Smooth muscle cell (in vitro differentiated cells): ENCODE measurements at regions not wholly inside any gene's neighbourhood (a gene's known extent, or its start where the extent isn't known, plus 50 kb on each side); places are given as distances from the start of the nearest gene placed in this dataset.

Experiments
- DNase-seq: peaks from one replicate; lab custom pipeline; 2025; ENCODE audit not compliant: unreplicated experiment; lab: John Stamatoyannopoulos, UW
- H2AFZ ChIP-seq: fragments of 200-600 bp; sonication (generic); 2 replicates; pipeline ENCODE4 v1.6.0; 2016; ENCODE audit warnings: antibody characterized with exemption, low read depth, mild to moderate bottlenecking
- H3F3A ChIP-seq: fragments of 200-600 bp; sonication (generic); 2 replicates; pipeline ENCODE4 v1.6.0; 2017; ENCODE audit warnings: antibody characterized with exemption, low read depth
- H3K27ac ChIP-seq: fragments of 200-600 bp; sonication (generic); 2 replicates; pipeline ENCODE4 v1.5.1; 2016; ENCODE audit warnings: low read depth, mild to moderate bottlenecking
- H3K27me3 ChIP-seq: fragments of 200-600 bp; sonication (generic); 2 replicates; pipeline ENCODE4 v1.6.1; 2016; ENCODE audit warnings: low read depth, mild to moderate bottlenecking
- H3K36me3 ChIP-seq: fragments of 200-600 bp; sonication (generic); 2 replicates; pipeline ENCODE4 v1.5.1; 2016; ENCODE audit warnings: low read depth
- H3K4me1 ChIP-seq: fragments of 200-600 bp; sonication (generic); 2 replicates; pipeline ENCODE4 v1.5.1; 2016; ENCODE audit warnings: low read depth
- H3K4me2 ChIP-seq: fragments of 200-600 bp; sonication (generic); 2 replicates; pipeline ENCODE4 v1.6.0; 2016; ENCODE audit warnings: mild to moderate bottlenecking
- H3K4me3 ChIP-seq: fragments of 200-600 bp; sonication (generic); 2 replicates; pipeline ENCODE4 v1.5.1; 2016; ENCODE audit warnings: mild to moderate bottlenecking
- H3K79me2 ChIP-seq: fragments of 200-600 bp; sonication (generic); 2 replicates; pipeline ENCODE4 v1.6.0; 2016; ENCODE audit warnings: low read depth, mild to moderate bottlenecking
- H3K9ac ChIP-seq: fragments of 200-600 bp; sonication (generic); 2 replicates; pipeline ENCODE4 v1.6.0; 2016; ENCODE audit warnings: low read depth
- H3K9me3 ChIP-seq: fragments of 200-600 bp; sonication (generic); replicated peaks from 2 replicates; pipeline ENCODE4 v1.5.1; 2016; ENCODE audit warnings: low read depth
- H4K20me1 ChIP-seq: fragments of 200-600 bp; sonication (generic); 2 replicates; pipeline ENCODE4 v1.6.0; 2016; ENCODE audit warnings: low read depth
- CTCF ChIP-seq: fragments of 200-600 bp; sonication (generic); IDR thresholded peaks from 2 replicates; pipeline ENCODE4 v1.5.1; 2017; ENCODE audit warnings: borderline replicate concordance, mild to moderate bottlenecking, antibody characterized with exemption; ENCODE audit not compliant: insufficient read depth, poor library complexity, severe bottlenecking
- WGBS: methylation state at CpG from one replicate; pipeline ENCODE4 v1.1.7; 2016; ENCODE audit warnings: low lambda C conversion rate; 5-methylcytosine and 5-hydroxymethylcytosine counted together

- 92% methylated on average over 2 of the region's 2 CpGs for WGBS
- H3K79me2 ChIP-seq = no peaks in the 10 kb centered on the region
Measured at GRCh38 chr9:95791695-95792094, 83.8 kb upstream of the ERCC6L2 start.

GRCh38 chr9:95791286-95791685 is 84.2 kb upstream of the ERCC6L2 start:
- Histone ChIP-seq H3K36me3 (no peaks in the 10 kb centered on the region), H3K9ac (no peak overlapping the region), H3K4me1 (no peaks in the 10 kb centered on the region), H3K27ac (no peak overlapping the region), H2AFZ (no peak overlapping the region), H3K79me2 (no peaks in the 10 kb centered on the region), H3K9me3 (no peaks in the 10 kb centered on the region), H3K27me3 (no peaks in the 10 kb centered on the region), H3K4me2 (no peak overlapping the region), H3F3A (no peaks in the 10 kb centered on the region), H4K20me1 (no peaks in the 10 kb centered on the region), H3K4me3 (no peak overlapping the region)
- TF ChIP-seq CTCF = no peak
- DNase-seq = no peak
- 91% methylated on average over 4 of the region's 4 CpGs for WGBS

More at GRCh38 chr9:95791695-95792094, 83.8 kb upstream of the ERCC6L2 start:
- H3K4me2 ChIP-seq = no peak overlapping the region
- H3K4me1 ChIP-seq = no peaks in the 10 kb centered on the region
- no peaks in the 10 kb centered on the region for H3K9me3 ChIP-seq
- no peaks in the 10 kb centered on the region for H3K27me3 ChIP-seq
- no peaks in the 10 kb centered on the region for H4K20me1 ChIP-seq
- H3F3A ChIP-seq = no peaks in the 10 kb centered on the region
- H3K4me3 ChIP-seq = no peak overlapping the region
- TF ChIP-seq CTCF = no peak
- H3K36me3 ChIP-seq = no peaks in the 10 kb centered on the region
- H3K9ac ChIP-seq = no peak overlapping the region
- no peak for DNase-seq
- no peak overlapping the region for H3K27ac ChIP-seq
- H2AFZ ChIP-seq = no peak overlapping the region

GRCh38 chr9:95788521-95788991 is 86.9 kb upstream of the ERCC6L2 start:
- Histone ChIP-seq H4K20me1 (no peaks in the 10 kb centered on the region), H3K27me3 (no peaks in the 10 kb centered on the region), H2AFZ (no peak overlapping the region), H3K9ac (no peak overlapping the region), H3K27ac (no peak overlapping the region), H3K36me3 (no peaks in the 10 kb centered on the region), H3K79me2 (no peaks in the 10 kb centered on the region), H3F3A (no peaks in the 10 kb centered on the region), H3K4me1 (no peaks in the 10 kb centered on the region), H3K4me2 (no peak overlapping the region), H3K4me3 (no peak overlapping the region), H3K9me3 (no peaks in the 10 kb centered on the region)
- TF ChIP-seq CTCF = no peak
- 93% methylated on average over 6 of the region's 6 CpGs for WGBS
- DNase-seq = no peak

GRCh38 chr9:95788021-95788420 is 87.5 kb upstream of the ERCC6L2 start:
- no peaks in the 10 kb centered on the region for H4K20me1 ChIP-seq
- H2AFZ ChIP-seq = no peak overlapping the region
- H3K36me3 ChIP-seq = no peaks in the 10 kb centered on the region
- H3K79me2 ChIP-seq = no peaks in the 10 kb centered on the region
- DNase-seq = no peak
- no peaks in the 10 kb centered on the region for H3K27me3 ChIP-seq
- no peaks in the 10 kb centered on the region for H3F3A ChIP-seq
- no peak overlapping the region for H3K9ac ChIP-seq
- H3K4me3 ChIP-seq = no peak overlapping the region
- no peak overlapping the region for H3K4me2 ChIP-seq
- H3K4me1 ChIP-seq = no peaks in the 10 kb centered on the region
- no peak overlapping the region for H3K27ac ChIP-seq
- H3K9me3 ChIP-seq = no peaks in the 10 kb centered on the region
- TF ChIP-seq CTCF = no peak
- 51% methylated on average over 7 of the region's 7 CpGs for WGBS
